Jurkat, Clone E6-1 (cell line): ENCODE measurements at regions not wholly inside any gene's neighbourhood (a gene's known extent, or its start where the extent isn't known, plus 50 kb on each side); places are given as distances from the start of the nearest gene placed in this dataset.
"Not testable (repeated sequence)": the region's sequence is repeated elsewhere in the genome, so short reads cannot be mapped to it uniquely, and the experiment has no call there.

Experiments
- DNase-seq: peaks from one replicate; pipeline ENCODE4 v3.0.0-alpha.2; 2011; ENCODE audit warnings: low read depth, low spot score
- H3K4me3 ChIP-seq: 2 replicates; pipeline ENCODE4 v1.5.1; 2011; ENCODE audit warnings: mild to moderate bottlenecking, low read length, control low read depth, moderate library complexity

DNA sequence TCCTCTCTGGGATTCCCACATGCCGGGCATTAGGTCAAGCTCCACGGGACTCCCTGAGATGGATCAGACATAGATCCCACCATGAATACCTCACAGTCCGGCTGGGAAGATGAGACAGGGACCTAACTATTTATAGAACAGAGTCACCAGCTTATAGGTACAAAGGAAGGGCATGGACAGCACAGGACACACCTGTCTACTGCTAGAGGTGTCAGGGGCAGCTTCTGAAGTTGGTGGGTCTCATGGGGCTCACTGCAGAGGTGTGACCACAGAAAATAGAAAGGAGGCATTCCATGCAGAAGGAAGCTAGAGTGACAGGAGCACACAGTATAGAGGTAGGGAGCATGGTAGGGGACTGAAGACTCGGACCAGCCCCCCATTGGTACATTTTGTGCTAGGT, 1722.4 kb downstream of the SPATA31A7 start:
- not testable (repeated sequence) for H3K4me3 ChIP-seq, DNase-seq

DNA sequence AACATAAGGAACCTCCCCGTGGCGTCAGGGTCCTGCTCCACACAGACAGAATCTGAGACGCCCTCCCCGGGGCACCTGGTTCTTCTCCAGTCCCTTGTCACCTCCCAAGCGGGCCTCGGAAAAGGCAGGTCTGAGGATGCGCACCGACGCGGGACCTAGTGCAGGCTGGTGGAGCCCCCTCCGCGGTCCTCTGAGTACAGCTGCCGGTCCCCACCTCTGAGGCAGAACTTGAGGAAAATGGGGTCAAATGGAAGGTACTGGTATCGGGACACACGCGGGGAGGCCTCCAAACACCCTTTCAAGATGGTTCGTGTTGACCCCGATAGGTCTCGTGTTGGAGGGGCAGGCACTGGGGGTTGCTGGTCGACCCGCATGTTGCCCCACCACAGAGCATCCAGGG, 1725.3 kb downstream of the SPATA31A7 start:
- not testable (repeated sequence) for DNase-seq, H3K4me3 ChIP-seq

DNA sequence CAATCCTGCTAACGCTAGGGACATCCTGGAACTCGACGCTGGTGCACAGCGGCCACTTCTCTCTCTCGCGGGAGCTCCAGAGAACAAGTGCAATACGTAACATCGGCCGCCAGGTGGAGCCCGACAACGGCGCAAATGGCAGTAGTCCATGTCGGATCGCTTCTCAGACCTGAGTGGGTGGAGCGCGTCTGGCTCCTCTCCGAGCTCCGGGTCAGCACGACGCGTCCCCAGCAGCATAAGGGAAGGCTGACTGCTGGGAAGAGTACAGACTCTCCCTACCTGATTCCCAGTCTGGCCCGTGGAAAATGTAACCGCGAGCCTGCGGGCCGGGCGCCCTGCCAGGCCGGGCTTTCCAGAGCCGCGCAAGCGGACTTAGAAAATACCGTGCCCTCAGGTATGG, 1725.8 kb downstream of the SPATA31A7 start:
- H3K4me3 ChIP-seq, DNase-seq: not testable (repeated sequence)

DNA sequence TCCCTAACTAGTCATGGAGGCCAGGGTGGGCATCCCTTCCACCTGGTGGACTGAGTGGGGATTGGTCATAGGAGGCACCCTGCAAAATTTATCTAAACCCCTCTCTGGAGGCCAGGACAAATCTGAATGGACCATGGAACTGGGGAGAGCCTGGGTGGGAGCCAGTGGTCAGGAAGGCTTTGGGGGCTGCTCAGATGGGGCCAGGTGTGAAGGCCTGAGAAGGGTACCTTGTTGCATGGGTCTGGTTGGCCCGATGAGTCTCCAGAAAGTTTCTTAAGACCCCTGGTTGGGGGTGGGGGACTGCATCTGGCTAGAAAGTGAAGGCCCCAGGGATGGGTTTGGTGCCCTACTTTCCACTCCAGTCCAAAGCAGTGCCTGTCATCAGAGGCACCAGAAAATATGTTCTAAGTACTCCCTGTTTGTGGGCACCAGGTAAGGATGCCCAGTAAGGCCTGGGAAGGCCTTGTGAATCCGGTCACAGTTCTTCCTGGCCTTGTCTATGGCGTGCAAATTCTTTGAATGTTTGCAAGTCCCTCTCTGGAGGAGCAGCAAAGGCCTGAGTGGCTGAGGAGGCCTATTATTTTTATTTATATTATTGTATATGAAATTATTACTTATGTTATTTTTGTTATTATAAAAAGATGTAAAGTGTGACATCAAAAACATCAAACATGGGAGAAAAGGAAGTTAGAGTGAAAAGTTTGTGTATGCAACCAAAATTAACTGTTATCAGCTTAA, 1729.0 kb downstream of the SPATA31A7 start:
- not testable (repeated sequence) for DNase-seq, H3K4me3 ChIP-seq

DNA sequence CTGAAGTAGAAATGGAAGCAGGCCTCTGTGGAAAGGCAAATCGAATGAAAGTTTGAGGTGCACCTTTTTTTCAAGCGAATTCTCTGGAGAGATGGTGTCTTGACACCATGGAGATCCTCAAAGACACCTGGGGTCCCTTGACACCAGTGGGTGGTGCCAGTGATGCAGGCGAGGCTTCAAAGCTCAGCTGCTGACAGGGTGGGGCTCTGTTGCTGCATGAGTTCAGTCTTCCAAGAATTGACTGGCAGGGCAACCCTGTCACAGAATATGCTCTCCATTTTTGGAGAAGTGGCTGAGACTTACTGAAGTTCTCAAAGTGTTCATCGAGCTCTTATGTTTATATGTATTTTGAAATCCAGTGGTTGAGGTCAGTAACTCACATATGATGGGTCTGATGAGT, 1741.6 kb downstream of the SPATA31A7 start:
- H3K4me3 ChIP-seq, DNase-seq: not testable (repeated sequence)

DNA sequence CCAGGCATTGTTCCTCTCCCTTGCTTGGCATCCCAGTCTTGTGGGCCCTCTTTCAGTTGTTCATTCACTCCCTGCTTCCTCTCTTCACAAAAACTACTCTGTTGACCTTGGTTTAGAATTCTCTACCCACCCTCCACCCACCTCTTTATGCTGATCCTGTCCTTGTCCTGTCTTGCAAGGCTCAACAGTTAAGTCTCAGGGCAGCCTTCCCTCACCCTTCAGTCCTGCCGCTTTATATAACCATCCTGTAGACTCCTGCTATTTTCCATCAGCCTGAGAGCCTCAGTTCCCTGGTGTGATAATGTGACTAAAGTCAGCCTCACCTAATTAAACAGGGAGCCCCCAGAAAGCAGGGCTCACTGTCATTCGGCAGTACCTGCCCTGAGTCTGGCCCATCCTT, 1763.0 kb downstream of the SPATA31A7 start:
- not testable (repeated sequence) for DNase-seq, H3K4me3 ChIP-seq
